Parathyroid adenoma (tissue), 2 donors: ENCODE measurements at regions not wholly inside any gene's neighbourhood (a gene's known extent, or its start where the extent isn't known, plus 50 kb on each side); places are given as distances from the start of the nearest gene placed in this dataset.

Experiments used
- H2AFZ ChIP-seq: fragments of 300-600 bp; sonication (generic); one replicate; pipeline ENCODE4 v1.7.0; 2017; ENCODE audit warnings: antibody characterized with exemption, mild to moderate bottlenecking
- H3K27ac ChIP-seq: fragments of 300-600 bp; sonication (generic); one replicate; pipeline ENCODE4 v1.7.0; 2017
- H3K27me3 ChIP-seq: fragments of 300-600 bp; sonication (generic); one replicate; pipeline ENCODE4 v1.7.0; 2017; ENCODE audit warnings: low read length; ENCODE audit not compliant: control insufficient read depth, insufficient read depth
- H3K36me3 ChIP-seq: fragments of 300-600 bp; sonication (generic); one replicate; pipeline ENCODE4 v1.7.0; 2017; ENCODE audit warnings: low read length; ENCODE audit not compliant: control insufficient read depth, insufficient read depth
- H3K4me1 ChIP-seq: fragments of 300-600 bp; sonication (generic); one replicate; pipeline ENCODE4 v1.7.0; 2017; ENCODE audit warnings: control low read depth
- H3K4me2 ChIP-seq: fragments of 300-600 bp; sonication (generic); one replicate; pipeline ENCODE4 v1.7.0; 2017; ENCODE audit warnings: low read length
- H3K4me3 ChIP-seq: fragments of 300-600 bp; sonication (generic); one replicate; pipeline ENCODE4 v1.7.0; 2017; ENCODE audit warnings: low read depth, low read length
- H3K79me2 ChIP-seq: fragments of 300-600 bp; sonication (generic); one replicate; pipeline ENCODE4 v1.7.0; 2017; ENCODE audit warnings: control low read depth
- H3K9ac ChIP-seq: fragments of 300-600 bp; sonication (generic); one replicate; pipeline ENCODE4 v1.7.0; 2017; ENCODE audit warnings: mild to moderate bottlenecking
- H3K9me3 ChIP-seq: fragments of 300-600 bp; sonication (generic); one replicate; pipeline ENCODE4 v1.7.0; 2017; ENCODE audit warnings: low read length; ENCODE audit not compliant: control insufficient read depth
- CTCF ChIP-seq: fragments of 300-600 bp; sonication (generic); IDR thresholded peaks from one replicate; pipeline ENCODE4 v1.7.0; 2017; ENCODE audit warnings: antibody characterized with exemption, mild to moderate bottlenecking
- donor health status: primary hyperparathyroidism.

- no peaks in the 10 kb centered on the region for H3K79me2 ChIP-seq
Observed at GRCh38 chr5:118314931-118315330, 673.4 kb downstream of the DTWD2 start.

GRCh38 chr5:118311103-118311819, 677.1 kb downstream of the DTWD2 start:
- no peak overlapping the region for H3K9ac ChIP-seq
- no peak overlapping the region for H2AFZ ChIP-seq
- no peak overlapping the region for H3K4me2 ChIP-seq
- H3K4me3 ChIP-seq = no peak overlapping the region
- TF ChIP-seq CTCF = no peak
- no peaks in the 10 kb centered on the region for H3K4me1 ChIP-seq
- no peaks in the 10 kb centered on the region for H3K36me3 ChIP-seq
- H3K27ac ChIP-seq = no peak overlapping the region
- no peaks in the 10 kb centered on the region for H3K27me3 ChIP-seq
- no peaks in the 10 kb centered on the region for H3K79me2 ChIP-seq
- no peaks in the 10 kb centered on the region for H3K9me3 ChIP-seq

More at GRCh38 chr5:118314931-118315330, 673.4 kb downstream of the DTWD2 start:
- no peak overlapping the region for H3K4me3 ChIP-seq
- no peaks in the 10 kb centered on the region for H3K27me3 ChIP-seq
- no peaks in the 10 kb centered on the region for H3K4me1 ChIP-seq
- no peaks in the 10 kb centered on the region for H3K36me3 ChIP-seq
- H3K9ac ChIP-seq = no peak overlapping the region
- H3K4me2 ChIP-seq = no peak overlapping the region
- H3K9me3 ChIP-seq = no peaks in the 10 kb centered on the region
- no peak overlapping the region for H2AFZ ChIP-seq
- H3K27ac ChIP-seq = no peak overlapping the region
- TF ChIP-seq CTCF = no peak

GRCh38 chr5:118310401-118310800, 677.9 kb downstream of the DTWD2 start:
- no peak overlapping the region for H3K4me3 ChIP-seq
- H3K27ac ChIP-seq = no peak overlapping the region
- no peaks in the 10 kb centered on the region for H3K27me3 ChIP-seq
- TF ChIP-seq CTCF = no peak
- no peaks in the 10 kb centered on the region for H3K4me1 ChIP-seq
- no peak overlapping the region for H2AFZ ChIP-seq
- H3K9ac ChIP-seq = no peak overlapping the region
- no peaks in the 10 kb centered on the region for H3K36me3 ChIP-seq
- H3K4me2 ChIP-seq = no peak overlapping the region
- no peaks in the 10 kb centered on the region for H3K9me3 ChIP-seq
- H3K79me2 ChIP-seq = no peaks in the 10 kb centered on the region

GRCh38 chr5:118303296-118303695, 685.1 kb downstream of the DTWD2 start:
- Histone ChIP-seq H3K79me2 (no peaks in the 10 kb centered on the region), H3K36me3 (no peaks in the 10 kb centered on the region), H3K9ac (no peak overlapping the region), H3K27me3 (no peaks in the 10 kb centered on the region), H3K9me3 (no peaks in the 10 kb centered on the region), H3K4me3 (no peak overlapping the region), H3K4me1 (no peaks in the 10 kb centered on the region), H3K4me2 (no peak overlapping the region), H2AFZ (no peak overlapping the region), H3K27ac (no peak overlapping the region)
- TF ChIP-seq CTCF = no peak

GRCh38 chr5:118302786-118303185, 685.6 kb downstream of the DTWD2 start:
- H3K27ac ChIP-seq = no peak overlapping the region
- H3K9me3 ChIP-seq = no peaks in the 10 kb centered on the region
- H3K4me2 ChIP-seq = no peak overlapping the region
- no peaks in the 10 kb centered on the region for H3K79me2 ChIP-seq
- no peaks in the 10 kb centered on the region for H3K27me3 ChIP-seq
- H3K4me3 ChIP-seq = no peak overlapping the region
- H3K36me3 ChIP-seq = no peaks in the 10 kb centered on the region
- H2AFZ ChIP-seq = no peak overlapping the region
- TF ChIP-seq CTCF = no peak
- H3K4me1 ChIP-seq = no peaks in the 10 kb centered on the region
- H3K9ac ChIP-seq = no peak overlapping the region
